Peyer's patch (tissue), 4 donors: ENCODE measurements at regions not wholly inside any gene's neighbourhood (a gene's known extent, or its start where the extent isn't known, plus 50 kb on each side); places are given as distances from the start of the nearest gene placed in this dataset.

Experiments used
- CTCF ChIP-seq, 6 experiments: fragments of 450-650 bp in 4 of 6; fragments of 200-600 bp in 2 of 6; sonication (generic) in 1 of 6; IDR thresholded peaks; one replicate each; pipeline ENCODE4 v1.5.1; 2017 to 2019; ENCODE audit warnings: antibody characterized with exemption in 6 of 6, mild to moderate bottlenecking in 3 of 6, moderate library complexity in 1 of 6
- POLR2A ChIP-seq, 2 donors: fragments of 450-650 bp; IDR thresholded peaks; one replicate each; pipeline ENCODE4 v1.5.1; 2017; ENCODE audit warnings: antibody characterized with exemption in 2 of 2, mild to moderate bottlenecking in 2 of 2, moderate library complexity in 2 of 2

- TF ChIP-seq CTCF (IDR thresholded peaks at IDR 0.05) = no peak
- no peak for TF ChIP-seq POLR2A (IDR thresholded peaks at IDR 0.05)
These were observed 669.6 kb downstream of the PCDH18 start for GRCh38 chr4:136862653-136863052.
